PC-3 (cell line): ENCODE measurements at regions not wholly inside any gene's neighbourhood (a gene's known extent, or its start where the extent isn't known, plus 50 kb on each side); places are given as distances from the start of the nearest gene placed in this dataset.

Experiments used
- ATAC-seq: fragments of 200-7000 bp; cut with Tn5 transposase; 2 replicates; pipeline ENCODE4 v1.9.1; 2020; ENCODE audit warnings: mild to moderate bottlenecking, moderate library complexity
- BruUV-seq: library from RNA; stranded (reverse); fragments of 400-500 nt; replicated peaks from 2 replicates; lab custom pipeline; 2021; lab: Mats Ljungman, UMichigan
- CTCF ChIA-PET: fragments of 300-600 bp; sonication (Branson Sonifier 250); formaldehyde crosslinking; loops from one replicate; lab custom pipeline; 2022; ENCODE audit warnings: antibody characterized with exemption; lab: Charles Lee
- POLR2A ChIA-PET: fragments of 300-600 bp; sonication (Branson Sonifier 250); formaldehyde crosslinking; loops from one replicate; lab custom pipeline; 2022; ENCODE audit warnings: antibody characterized with exemption; ENCODE audit not compliant: unreplicated experiment; lab: Charles Lee
- DNase-seq: peaks from one replicate; pipeline ENCODE4 v3.0.0-alpha.2; 2015
- H2AFZ ChIP-seq: fragments of 300-600 bp; sonication (generic); 2 replicates; pipeline ENCODE4 v1.6.0; 2016; ENCODE audit warnings: antibody characterized with exemption, low read length
- H3F3A ChIP-seq: fragments of 300-600 bp; sonication (generic); one replicate; pipeline ENCODE4 v1.6.0; 2017; ENCODE audit warnings: antibody characterized with exemption, low read length, control low read depth, mild to moderate bottlenecking; ENCODE audit not compliant: unreplicated experiment
- H3K27ac ChIP-seq: fragments of 300-600 bp; sonication (generic); 2 replicates; pipeline ENCODE4 v1.5.1; 2016; ENCODE audit warnings: mild to moderate bottlenecking, low read length
- H3K27me3 ChIP-seq: fragments of 300-600 bp; sonication (generic); 2 replicates; pipeline ENCODE4 v1.6.1; 2016; ENCODE audit warnings: low read length, mixed read lengths
- H3K36me3 ChIP-seq: fragments of 300-600 bp; sonication (generic); 2 replicates; pipeline ENCODE4 v1.6.1; 2016; ENCODE audit warnings: low read depth, mixed run types, low read length, mixed read lengths
- H3K4me1 ChIP-seq: fragments of 300-600 bp; sonication (generic); 2 replicates; pipeline ENCODE4 v1.5.1; 2016; ENCODE audit warnings: low read length; ENCODE audit not compliant: insufficient read depth
- H3K4me2 ChIP-seq: fragments of 300-600 bp; sonication (generic); 2 replicates; pipeline ENCODE4 v1.6.0; 2016; ENCODE audit warnings: low read length
- H3K4me3 ChIP-seq: fragments of 300-600 bp; sonication (generic); 2 replicates; pipeline ENCODE4 v1.5.1; 2016; ENCODE audit warnings: mild to moderate bottlenecking, low read length, mixed read lengths
- H3K79me2 ChIP-seq: fragments of 300-600 bp; sonication (generic); 2 replicates; pipeline ENCODE4 v1.6.1; 2017; ENCODE audit warnings: low read length, mixed read lengths
- H3K9ac ChIP-seq: fragments of 300-600 bp; sonication (generic); 2 replicates; pipeline ENCODE4 v1.6.0; 2016; ENCODE audit warnings: mild to moderate bottlenecking, low read length
- H3K9me2 ChIP-seq: fragments of 300-600 bp; sonication (generic); replicated peaks from 2 replicates; pipeline ENCODE4 v1.6.1; 2016; ENCODE audit warnings: mixed run types, low read length, mixed read lengths
- H3K9me3 ChIP-seq: fragments of 300-600 bp; sonication (generic); 2 replicates; pipeline ENCODE4 v1.6.1; 2016; ENCODE audit warnings: low read length, mixed read lengths
- H4K20me1 ChIP-seq: fragments of 300-600 bp; sonication (generic); 2 replicates; pipeline ENCODE4 v1.6.1; 2016; ENCODE audit warnings: low read length, mixed read lengths
- EZH2 ChIP-seq: fragments of 300-600 bp; sonication (generic); IDR thresholded peaks from one replicate; pipeline ENCODE4 v1.6.1; 2017; ENCODE audit warnings: antibody characterized with exemption, mild to moderate bottlenecking, low read length; ENCODE audit not compliant: unreplicated experiment
- EZH2phosphoT487 ChIP-seq: fragments of 300-600 bp; sonication (generic); IDR thresholded peaks from 2 replicates; pipeline ENCODE4 v1.6.1; 2018; ENCODE audit warnings: mild to moderate bottlenecking, antibody characterized with exemption, low read length, borderline replicate concordance
- intact Hi-C: fragments of 100-400 bp; cut with micrococcal nuclease; formaldehyde crosslinking; loops from 2 replicates; pipeline ENCODE4 v1.9.0; 2023
- TF ChIP-seq, protein P1 (sequence below): fragments of 300-600 bp; sonication (generic); conservative IDR thresholded peaks from 2 replicates; pipeline ENCODE4 v1.5.1; 2017; ENCODE audit warnings: antibody characterized with exemption, low read depth, mild to moderate bottlenecking, low read length

- no peaks in the 10 kb centered on the region for H3K9me3 ChIP-seq
- CTCF ChIA-PET = interaction anchor here (0.5 kb wide), 1 partner anchor 68 kb away, joined by 3 read pairs; no protein-coding TSS in a partner anchor
- H3K9ac ChIP-seq = no peak overlapping the region
- H3F3A ChIP-seq = no peaks in the 10 kb centered on the region
- intact Hi-C loops = no loop called here
- DNase-seq = no peak
- TF ChIP-seq, protein P1, sequence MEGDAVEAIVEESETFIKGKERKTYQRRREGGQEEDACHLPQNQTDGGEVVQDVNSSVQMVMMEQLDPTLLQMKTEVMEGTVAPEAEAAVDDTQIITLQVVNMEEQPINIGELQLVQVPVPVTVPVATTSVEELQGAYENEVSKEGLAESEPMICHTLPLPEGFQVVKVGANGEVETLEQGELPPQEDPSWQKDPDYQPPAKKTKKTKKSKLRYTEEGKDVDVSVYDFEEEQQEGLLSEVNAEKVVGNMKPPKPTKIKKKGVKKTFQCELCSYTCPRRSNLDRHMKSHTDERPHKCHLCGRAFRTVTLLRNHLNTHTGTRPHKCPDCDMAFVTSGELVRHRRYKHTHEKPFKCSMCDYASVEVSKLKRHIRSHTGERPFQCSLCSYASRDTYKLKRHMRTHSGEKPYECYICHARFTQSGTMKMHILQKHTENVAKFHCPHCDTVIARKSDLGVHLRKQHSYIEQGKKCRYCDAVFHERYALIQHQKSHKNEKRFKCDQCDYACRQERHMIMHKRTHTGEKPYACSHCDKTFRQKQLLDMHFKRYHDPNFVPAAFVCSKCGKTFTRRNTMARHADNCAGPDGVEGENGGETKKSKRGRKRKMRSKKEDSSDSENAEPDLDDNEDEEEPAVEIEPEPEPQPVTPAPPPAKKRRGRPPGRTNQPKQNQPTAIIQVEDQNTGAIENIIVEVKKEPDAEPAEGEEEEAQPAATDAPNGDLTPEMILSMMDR = no peak
- TF ChIP-seq EZH2phosphoT487 (no peak), EZH2 (no peak)
- POLR2A ChIA-PET = no interaction called here
- no peak overlapping the region for H3K4me3 ChIP-seq
- no TSS peak for BruUV-seq
- no peaks in the 10 kb centered on the region for H4K20me1 ChIP-seq
- no peak overlapping the region for H3K4me2 ChIP-seq
- H3K27me3 ChIP-seq = peaks cover 51% of the 10 kb centered on the region
- H2AFZ ChIP-seq = no peak overlapping the region
- ATAC-seq = no peak
- no peaks in the 10 kb centered on the region for H3K9me2 ChIP-seq
- no peaks in the 10 kb centered on the region for H3K36me3 ChIP-seq
- H3K27ac ChIP-seq = no peak overlapping the region
- H3K4me1 ChIP-seq = no peaks in the 10 kb centered on the region
- no peaks in the 10 kb centered on the region for H3K79me2 ChIP-seq
Observed at GRCh38 chr16:86732621-86733295, 154.4 kb downstream of the FOXL1 start.

DNA sequence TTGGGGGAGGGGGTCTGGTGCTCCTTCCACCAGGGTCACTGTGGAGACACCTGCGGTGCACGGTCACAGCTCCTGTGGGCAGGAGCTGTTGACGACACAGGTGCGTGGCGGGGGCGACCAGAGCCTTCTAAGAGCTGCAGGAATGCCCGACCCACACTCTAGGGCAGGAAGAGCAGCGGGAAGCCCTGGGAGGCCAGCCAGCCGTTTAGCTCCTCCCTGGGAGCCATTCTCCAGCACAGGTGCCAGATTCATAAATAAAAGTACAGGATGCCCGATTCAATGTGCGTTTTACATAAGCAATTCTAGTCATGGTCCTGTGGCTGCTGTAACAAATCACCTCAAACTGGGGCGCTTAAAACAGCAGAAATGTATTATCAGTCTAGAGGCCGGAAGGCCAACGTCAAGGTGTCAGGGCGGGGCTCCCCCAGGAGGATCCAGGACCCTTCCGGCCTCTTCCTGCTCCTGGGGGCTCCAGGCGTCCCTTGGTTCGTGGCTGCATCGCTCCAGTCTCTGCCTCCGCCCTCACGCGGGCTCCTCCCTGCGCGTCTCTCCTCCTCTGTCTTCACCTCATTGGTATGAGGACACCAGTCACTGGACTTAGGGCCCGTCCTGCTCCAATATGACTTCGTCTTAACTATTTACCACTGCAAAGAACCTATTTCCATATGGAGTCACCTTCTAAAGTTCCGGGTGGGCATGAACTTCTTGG is 155.4 kb downstream of the FOXL1 start:
- POLR2A ChIA-PET = no interaction called here
- H3K27ac ChIP-seq = no peak overlapping the region
- H3K36me3 ChIP-seq = no peaks in the 10 kb centered on the region
- no peaks in the 10 kb centered on the region for H4K20me1 ChIP-seq
- ATAC-seq (no peak), DNase-seq (no peak)
- no peak overlapping the region for H3K4me2 ChIP-seq
- H3K79me2 ChIP-seq = no peaks in the 10 kb centered on the region
- H3K9me2 ChIP-seq = no peaks in the 10 kb centered on the region
- CTCF ChIA-PET = interaction anchor here (0.5 kb wide), 1 partner anchor 69 kb away, joined by 3 read pairs; no protein-coding TSS in a partner anchor
- no peak overlapping the region for H3K9ac ChIP-seq
- H3K4me3 ChIP-seq = no peak overlapping the region
- no TSS peak for BruUV-seq
- intact Hi-C loops = no loop called here
- H3K4me1 ChIP-seq = no peaks in the 10 kb centered on the region
- H3K9me3 ChIP-seq = no peaks in the 10 kb centered on the region
- H2AFZ ChIP-seq = no peak overlapping the region
- peaks cover 41% of the 10 kb centered on the region for H3K27me3 ChIP-seq
- no peaks in the 10 kb centered on the region for H3F3A ChIP-seq
- TF ChIP-seq, protein P1 = no peak
- TF ChIP-seq EZH2 (no peak), EZH2phosphoT487 (no peak)
